ENCODE measurements at regions not wholly inside any gene's neighbourhood (a gene's known extent, or its start where the extent isn't known, plus 50 kb on each side); places are given as distances from the start of the nearest gene placed in this dataset.
"Not testable (repeated sequence)": the region's sequence is repeated elsewhere in the genome, so short reads cannot be mapped to it uniquely, and the experiment has no call there.

GRCh38 chr3:191741847-191742350, 280.9 kb downstream of the PYDC2 start:
- DNase-seq (ENCODE audit: low read depth): not testable (repeated sequence)

GRCh38 chr3:191743283-191743682, 282.3 kb downstream of the PYDC2 start:
- DNase-seq (ENCODE audit: low read depth): no peak

DNA sequence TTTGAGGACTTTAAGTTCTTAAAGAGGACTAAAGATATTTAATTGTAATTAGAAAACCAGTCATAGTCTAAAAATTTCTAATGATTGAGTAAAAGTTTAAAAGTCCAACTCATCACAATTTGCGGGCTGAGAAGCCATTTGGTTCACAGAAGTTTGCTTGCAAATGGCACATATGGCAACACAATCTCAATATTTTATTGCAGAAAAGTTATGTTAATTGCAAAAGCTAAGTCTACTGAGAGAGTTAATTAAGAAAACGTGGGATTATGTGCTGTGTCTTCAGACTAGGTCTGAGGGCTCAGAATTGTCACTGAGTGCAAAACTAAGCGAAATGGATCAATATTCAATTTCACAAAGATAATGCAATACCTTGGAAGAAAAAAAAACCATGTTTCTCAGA, 289.7 kb downstream of the PYDC2 start:
- no peak for DNase-seq (ENCODE audit: low read depth)

- no peak for DNase-seq (ENCODE audit: low read depth)
Measured at GRCh38 chr3:191753196-191753595, 292.2 kb downstream of the PYDC2 start.

GRCh38 chr3:191761906-191762305, 300.9 kb downstream of the PYDC2 start:
- DNase-seq (ENCODE audit: low read depth): peak; percentile 33

DNA sequence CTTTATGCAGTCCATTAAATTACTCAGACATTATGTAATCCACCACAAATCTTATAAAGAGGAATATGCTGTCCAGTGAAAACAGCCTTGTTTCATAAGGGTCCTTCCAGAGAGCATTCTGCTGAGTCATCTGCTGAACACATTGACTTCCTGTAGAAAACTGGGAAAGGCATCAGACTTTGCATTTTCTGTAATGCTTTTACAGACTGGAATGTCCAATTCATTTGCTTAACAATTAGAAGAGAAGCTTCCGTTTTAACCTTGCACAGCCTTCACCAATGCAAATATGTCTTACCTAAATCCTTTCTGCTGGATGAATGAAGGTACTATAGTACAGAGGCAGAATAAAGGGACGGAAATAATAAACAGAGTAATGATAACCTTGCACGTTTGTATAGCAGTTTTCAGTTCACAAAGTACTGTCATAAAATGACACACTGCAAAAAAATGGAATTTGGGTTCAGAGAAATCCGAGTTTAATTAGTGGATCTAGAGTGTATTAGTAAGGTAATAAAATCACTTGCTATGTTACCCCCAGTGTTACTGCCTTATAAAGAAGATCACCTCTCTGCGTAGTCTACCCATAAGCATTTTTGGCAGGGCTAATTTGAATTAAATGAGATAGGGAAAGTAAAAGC, 301.5 kb downstream of the PYDC2 start:
- DNase-seq (ENCODE audit: low read depth): peak; percentile 82

DNA sequence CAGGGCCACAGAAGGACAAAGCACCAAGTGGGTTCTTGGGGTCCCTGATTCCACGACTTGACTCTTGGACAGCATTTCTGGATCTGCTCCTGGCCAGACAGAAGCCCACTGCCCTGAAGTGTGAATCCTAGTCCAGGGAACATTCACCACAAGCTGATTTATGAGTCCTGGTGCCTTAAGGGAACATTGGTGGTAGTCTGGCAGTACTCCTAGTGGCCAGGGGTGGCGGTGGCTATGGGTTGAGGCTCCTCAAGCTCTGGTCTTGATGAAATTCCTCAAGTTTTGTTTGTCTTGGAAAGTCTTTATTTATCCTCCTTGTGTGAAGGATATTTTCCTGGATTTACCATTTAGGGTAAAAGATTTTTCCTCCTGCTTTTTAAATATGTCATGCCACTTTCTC, 307.5 kb downstream of the PYDC2 start:
- no peak for DNase-seq (ENCODE audit: low read depth)

DNA sequence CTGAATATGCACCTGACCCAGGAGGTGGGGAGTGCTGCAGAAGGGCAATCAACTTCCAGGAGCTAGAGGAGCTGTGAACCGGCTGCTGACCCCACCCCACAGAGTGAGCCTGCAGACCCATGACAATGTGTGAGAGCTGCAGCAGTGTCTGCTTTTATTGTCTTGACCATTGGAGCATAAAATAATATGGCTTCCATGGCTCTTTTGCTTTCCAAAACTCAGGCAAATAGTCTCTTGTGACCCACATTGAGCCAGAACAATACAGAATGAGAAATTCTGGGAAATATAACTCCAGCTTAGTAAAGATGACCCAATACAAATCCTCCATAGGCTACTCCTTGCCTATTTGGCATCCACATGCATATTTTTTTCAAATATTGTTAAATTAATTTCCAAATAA, 309.6 kb downstream of the PYDC2 start:
- no peak for DNase-seq (ENCODE audit: low read depth)

DNA sequence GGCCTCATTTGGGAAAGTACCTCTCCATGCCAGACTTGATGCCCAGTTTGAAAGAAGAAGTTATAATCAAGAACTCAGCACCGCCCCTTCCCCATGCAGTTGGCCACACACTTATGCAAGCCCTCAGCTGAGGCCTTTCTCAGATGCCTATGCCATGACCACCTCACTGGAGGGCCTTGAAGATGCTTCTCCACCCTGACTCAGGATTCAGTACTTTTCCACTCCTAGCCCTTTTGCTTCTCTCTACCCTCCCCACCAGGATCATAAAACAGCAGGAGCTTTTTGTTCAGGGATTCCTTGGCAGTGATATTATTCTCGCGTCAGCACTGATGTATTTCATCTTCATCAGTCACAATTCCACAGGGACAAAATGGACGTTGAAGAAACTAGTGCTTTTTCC, 313.5 kb downstream of the PYDC2 start:
- peak; percentile 96 for DNase-seq (ENCODE audit: low read depth)

GRCh38 chr3:191775451-191776233, 314.7 kb downstream of the PYDC2 start:
- peak; percentile 76 for DNase-seq (ENCODE audit: low read depth)

DNA sequence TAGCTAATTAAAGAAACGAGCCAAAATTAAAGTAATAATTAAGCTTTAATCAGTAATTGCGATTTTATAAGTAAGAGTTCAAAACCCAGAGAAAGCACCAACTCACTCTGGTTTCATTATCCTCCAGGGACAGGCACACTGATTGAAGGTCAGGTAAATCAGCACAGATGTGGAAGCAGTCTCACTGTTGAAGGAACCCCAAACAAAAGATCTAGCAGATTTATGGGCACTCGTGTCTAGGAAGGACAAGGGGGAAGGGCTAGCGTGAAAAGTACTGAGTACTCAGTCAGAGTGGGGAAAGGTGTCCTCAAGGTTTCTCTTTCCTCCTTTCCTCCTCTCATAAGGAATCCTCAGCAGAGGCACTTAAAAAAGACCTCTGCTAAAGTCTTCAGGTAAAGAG, 320.1 kb downstream of the PYDC2 start:
- DNase-seq (ENCODE audit: low read depth): no peak

- DNase-seq (ENCODE audit: low read depth): peak; percentile 11
Measured at GRCh38 chr3:191783024-191783423, 322.1 kb downstream of the PYDC2 start.

DNA sequence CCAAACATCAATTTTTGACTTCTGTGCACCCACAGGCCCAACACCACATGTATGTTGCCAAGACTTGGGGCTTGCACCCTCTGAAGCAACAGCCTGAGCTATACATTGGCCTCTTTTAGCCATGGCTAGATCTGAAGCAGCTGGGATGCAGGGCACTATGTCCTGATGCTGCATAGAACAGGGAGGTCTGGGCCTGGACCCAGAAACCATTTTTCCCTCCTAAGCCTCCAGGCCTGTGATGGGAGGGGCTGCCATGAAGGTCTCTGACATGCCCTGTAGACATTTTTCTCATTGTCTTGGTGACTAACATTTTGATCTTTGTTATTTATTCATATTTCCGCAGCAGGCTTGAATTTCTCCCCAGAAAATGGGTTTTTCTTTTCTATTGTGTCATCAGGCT, 330.0 kb downstream of the PYDC2 start:
- no peak for DNase-seq (ENCODE audit: low read depth)

GRCh38 chr3:191792580-191792979, 331.6 kb downstream of the PYDC2 start:
- DNase-seq (ENCODE audit: low read depth): no peak

- DNase-seq (ENCODE audit: low read depth): no peak
Measured at GRCh38 chr3:191795196-191795595, 334.2 kb downstream of the PYDC2 start.

DNA sequence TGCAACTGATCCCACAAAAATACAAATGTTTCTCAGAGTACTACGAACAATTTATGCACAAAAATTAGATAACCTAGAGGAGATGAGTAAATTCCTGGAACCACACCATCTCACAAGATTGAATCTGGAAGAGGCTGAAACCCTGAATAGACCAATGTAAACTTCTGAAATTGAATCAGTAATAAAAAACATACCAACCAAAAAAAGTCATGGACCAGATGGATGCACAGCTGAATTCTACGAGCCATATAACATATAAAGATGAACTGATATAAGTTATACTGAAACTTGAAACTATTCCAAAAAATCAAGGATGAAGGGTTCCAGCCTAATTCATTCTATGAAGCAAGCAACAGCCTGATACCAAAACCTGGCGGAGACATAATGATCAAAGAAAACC, 336.3 kb downstream of the PYDC2 start:
- no peak for DNase-seq (ENCODE audit: low read depth)

DNA sequence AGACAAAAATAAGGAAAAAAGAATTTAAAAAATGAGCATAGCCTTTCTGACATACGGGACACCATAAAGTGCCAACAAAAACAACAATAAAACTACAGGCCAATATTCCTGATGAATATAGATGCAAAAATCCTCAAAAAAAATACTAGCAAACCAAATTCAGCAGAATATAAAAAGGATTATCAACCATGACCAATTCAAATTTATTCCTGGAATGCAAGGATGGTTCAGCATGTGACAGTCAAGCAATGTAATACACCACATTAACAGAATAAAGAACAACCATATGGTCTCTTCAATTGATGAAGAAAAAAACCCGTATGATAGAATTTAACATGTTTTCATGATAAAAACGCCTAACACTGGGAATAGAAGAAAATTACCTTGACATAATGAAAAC, 341.7 kb downstream of the PYDC2 start:
- no peak for DNase-seq (ENCODE audit: low read depth)

GRCh38 chr3:191804935-191805334, 344.0 kb downstream of the PYDC2 start:
- no peak for DNase-seq (ENCODE audit: low read depth)

- DNase-seq (ENCODE audit: low read depth): no peak
Measured at GRCh38 chr3:191808073-191808472, 347.1 kb downstream of the PYDC2 start.

DNA sequence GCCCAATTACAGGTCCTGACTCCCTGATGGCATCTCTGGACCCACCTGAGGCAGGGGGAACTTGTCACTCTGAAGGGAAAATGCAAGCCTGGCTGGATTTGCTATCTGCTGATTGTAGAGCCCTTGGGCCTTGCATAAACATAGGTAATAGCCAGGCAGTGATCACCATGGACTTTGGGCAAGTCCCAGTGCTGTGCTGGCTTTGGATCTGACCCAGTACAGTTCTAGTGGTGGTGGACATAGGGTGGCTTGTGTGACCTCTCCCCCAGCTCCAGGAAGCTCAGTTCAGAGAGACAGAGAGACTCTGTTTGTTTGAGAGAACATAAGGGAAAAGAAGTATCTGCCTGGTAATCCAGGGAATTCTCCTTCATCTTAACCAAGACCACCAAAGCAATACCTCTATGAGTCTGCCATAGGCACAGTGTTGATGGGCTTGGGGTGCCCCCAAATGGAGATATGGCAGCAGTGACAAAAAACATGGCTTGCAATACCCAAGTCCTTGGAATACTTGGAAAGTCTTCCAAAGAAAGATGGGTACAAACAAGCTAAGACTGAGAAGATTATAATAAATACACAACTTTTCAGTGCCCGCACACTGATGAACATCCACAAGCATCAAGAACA, 348.5 kb downstream of the PYDC2 start:
- DNase-seq (ENCODE audit: low read depth): no peak

- no peak for DNase-seq (ENCODE audit: low read depth)
Measured at GRCh38 chr3:191813245-191813644, 352.3 kb downstream of the PYDC2 start.

- DNase-seq (ENCODE audit: low read depth): no peak
Measured at GRCh38 chr3:191848818-191849217, 387.9 kb downstream of the PYDC2 start.

GRCh38 chr3:191859531-191859930, 398.6 kb downstream of the PYDC2 start:
- no peak for DNase-seq (ENCODE audit: low read depth)

All from HS-5 (cell line).